Kidney epithelial cell (primary cell): ENCODE measurements at regions not wholly inside any gene's neighbourhood (a gene's known extent, or its start where the extent isn't known, plus 50 kb on each side); places are given as distances from the start of the nearest gene placed in this dataset.

ENCODE experiments used
- DNase-seq: peaks from one replicate; pipeline ENCODE4 v3.0.0-alpha.2; 2010; ENCODE audit warnings: low read depth
- H3K27me3 ChIP-seq: 2 replicates; pipeline ENCODE4 v1.6.0; 2011; ENCODE audit warnings: low read length; ENCODE audit not compliant: control insufficient read depth, insufficient read depth
- H3K36me3 ChIP-seq: 2 replicates; pipeline ENCODE4 v1.5.1; 2011; ENCODE audit warnings: low read length; ENCODE audit not compliant: control insufficient read depth, insufficient read depth
- H3K4me3 ChIP-seq: 2 replicates; pipeline ENCODE4 v1.5.1; 2011; ENCODE audit warnings: low read depth, mild to moderate bottlenecking, control low read depth, low read length
- TF ChIP-seq, protein P1 (sequence below): IDR thresholded peaks from 2 replicates; pipeline ENCODE4 v1.5.1; 2011; ENCODE audit warnings: mild to moderate bottlenecking, moderate library complexity, low read length, control low read depth, inconsistent platforms; ENCODE audit not compliant: insufficient read depth, poor library complexity, severe bottlenecking

DNA sequence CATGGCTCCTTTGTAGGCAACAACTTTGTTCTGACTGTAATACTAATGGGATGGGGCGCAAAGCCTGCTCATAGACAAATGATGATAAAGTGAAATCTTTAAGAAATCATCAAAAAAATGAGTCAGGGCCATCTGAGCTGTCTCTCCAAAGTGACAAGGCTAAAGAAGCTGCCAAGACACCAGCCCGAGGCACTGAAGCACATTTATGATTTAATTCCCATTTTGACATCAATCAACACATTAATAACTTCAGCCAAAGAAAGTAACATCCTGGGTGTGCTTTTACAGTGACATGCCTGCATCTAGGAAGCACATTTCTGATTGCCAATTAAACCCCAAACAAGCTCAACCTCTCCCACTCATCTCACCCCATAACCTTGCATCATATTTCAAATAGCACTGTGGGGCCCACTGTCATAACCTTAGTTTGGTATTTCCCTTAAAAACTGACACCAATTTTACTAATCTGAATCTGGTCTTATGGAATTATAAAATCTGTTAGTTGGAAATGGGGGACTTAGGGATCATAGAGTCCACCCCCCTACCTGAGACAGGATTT, 676.6 kb downstream of the TOX3 start:
- TF ChIP-seq, protein P1, sequence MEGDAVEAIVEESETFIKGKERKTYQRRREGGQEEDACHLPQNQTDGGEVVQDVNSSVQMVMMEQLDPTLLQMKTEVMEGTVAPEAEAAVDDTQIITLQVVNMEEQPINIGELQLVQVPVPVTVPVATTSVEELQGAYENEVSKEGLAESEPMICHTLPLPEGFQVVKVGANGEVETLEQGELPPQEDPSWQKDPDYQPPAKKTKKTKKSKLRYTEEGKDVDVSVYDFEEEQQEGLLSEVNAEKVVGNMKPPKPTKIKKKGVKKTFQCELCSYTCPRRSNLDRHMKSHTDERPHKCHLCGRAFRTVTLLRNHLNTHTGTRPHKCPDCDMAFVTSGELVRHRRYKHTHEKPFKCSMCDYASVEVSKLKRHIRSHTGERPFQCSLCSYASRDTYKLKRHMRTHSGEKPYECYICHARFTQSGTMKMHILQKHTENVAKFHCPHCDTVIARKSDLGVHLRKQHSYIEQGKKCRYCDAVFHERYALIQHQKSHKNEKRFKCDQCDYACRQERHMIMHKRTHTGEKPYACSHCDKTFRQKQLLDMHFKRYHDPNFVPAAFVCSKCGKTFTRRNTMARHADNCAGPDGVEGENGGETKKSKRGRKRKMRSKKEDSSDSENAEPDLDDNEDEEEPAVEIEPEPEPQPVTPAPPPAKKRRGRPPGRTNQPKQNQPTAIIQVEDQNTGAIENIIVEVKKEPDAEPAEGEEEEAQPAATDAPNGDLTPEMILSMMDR: no peak
- Histone ChIP-seq H3K27me3 (no peaks in the 10 kb centered on the region), H3K36me3 (no peaks in the 10 kb centered on the region), H3K4me3 (no peak overlapping the region)
- no peak for DNase-seq

DNA sequence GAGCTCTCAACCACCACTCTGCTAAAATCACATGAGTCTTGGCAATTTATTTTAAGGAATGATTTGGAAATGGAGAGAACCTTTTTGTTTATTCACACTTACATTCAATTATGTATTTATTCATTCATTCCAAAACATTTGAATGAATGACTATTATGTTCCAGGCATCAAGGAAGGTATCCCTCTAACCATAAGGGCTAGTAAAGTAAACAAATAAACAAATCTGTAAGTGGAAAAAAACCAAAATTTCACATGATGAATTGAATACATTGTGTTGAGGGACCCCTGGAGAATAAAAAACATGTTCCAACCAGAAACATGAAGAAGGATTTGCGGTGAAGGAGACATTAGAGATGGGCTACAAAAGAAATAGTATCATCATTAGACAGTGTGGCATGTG, 677.8 kb downstream of the TOX3 start:
- H3K4me3 ChIP-seq: no peak overlapping the region
- TF ChIP-seq, protein P1: no peak
- no peaks in the 10 kb centered on the region for H3K27me3 ChIP-seq
- DNase-seq: no peak
- no peaks in the 10 kb centered on the region for H3K36me3 ChIP-seq

DNA sequence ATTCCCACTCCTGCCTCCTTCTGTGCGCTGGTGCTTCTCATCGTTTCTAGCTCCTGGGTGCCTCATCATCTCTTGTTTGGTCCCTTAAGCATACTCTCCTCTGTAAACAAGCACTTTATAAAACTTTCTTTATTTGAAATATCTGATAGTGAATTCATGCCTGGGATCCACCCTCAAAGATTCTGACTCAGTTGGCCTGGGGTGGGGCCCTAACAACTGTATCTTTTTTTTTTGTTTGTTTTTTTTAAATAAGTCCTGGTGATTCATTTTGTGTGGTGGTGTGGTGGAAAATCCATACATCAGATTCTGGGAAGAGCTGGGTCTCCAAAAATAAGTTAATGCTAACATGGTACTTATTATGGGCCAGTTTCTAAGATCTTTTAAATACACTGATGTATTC, 678.3 kb downstream of the TOX3 start:
- Histone ChIP-seq H3K4me3 (no peak overlapping the region), H3K27me3 (no peaks in the 10 kb centered on the region), H3K36me3 (no peaks in the 10 kb centered on the region)
- TF ChIP-seq, protein P1: no peak
- no peak for DNase-seq

DNA sequence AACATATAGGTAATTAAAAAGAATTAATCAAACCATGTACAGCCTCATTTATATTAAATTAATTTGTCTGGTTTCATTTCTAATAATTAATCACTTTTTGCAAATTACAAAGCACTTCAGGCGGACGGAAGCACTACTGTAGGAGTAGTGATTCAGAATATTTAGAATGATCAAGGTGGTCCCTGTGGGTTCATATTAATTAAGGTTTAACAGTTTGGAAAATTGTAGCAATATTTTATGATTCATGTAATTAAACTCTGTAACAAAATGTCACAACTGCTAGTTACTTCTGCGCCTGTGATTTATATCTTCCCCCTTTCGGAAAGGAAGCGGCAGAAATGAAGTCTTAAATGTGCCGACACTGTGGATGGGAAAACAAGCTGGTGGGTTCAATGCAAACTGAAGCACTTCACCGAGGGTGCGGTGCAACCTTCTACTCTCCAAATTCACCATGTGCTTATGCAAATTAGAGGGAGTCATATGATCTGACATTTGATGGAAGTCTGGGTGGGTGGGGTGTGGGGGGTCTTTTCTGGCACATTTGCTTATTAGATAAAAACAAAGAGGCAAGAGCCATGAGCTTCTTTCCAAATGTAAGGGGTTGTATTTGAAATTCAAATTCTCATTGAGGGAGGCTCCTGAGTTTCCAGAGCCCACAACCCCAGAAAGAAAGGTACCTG, 679.4 kb downstream of the TOX3 start:
- TF ChIP-seq, protein P1: no peak
- no peaks in the 10 kb centered on the region for H3K27me3 ChIP-seq
- no peak overlapping the region for H3K4me3 ChIP-seq
- H3K36me3 ChIP-seq: no peaks in the 10 kb centered on the region
- no peak for DNase-seq

DNA sequence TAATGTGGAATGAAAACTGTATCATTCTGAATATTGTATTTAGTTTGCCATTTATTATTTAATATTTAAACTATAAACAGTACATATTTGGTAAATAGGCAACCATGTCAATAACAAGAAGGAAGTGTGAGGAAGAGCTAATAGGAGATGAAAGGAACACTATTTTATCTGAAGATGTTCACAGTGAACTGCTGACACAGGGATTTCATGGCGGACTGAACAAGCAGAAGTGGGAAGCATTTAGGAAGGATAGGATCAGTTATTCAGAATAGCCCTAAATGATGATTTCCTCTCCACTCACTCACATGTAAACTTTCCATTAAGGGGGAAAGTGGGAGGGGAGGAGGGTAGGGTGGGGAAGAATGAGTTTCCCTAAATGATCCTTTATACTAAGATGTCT, 682.4 kb downstream of the TOX3 start:
- Histone ChIP-seq H3K4me3 (no peak overlapping the region), H3K36me3 (no peaks in the 10 kb centered on the region), H3K27me3 (no peaks in the 10 kb centered on the region)
- TF ChIP-seq, protein P1: no peak
- no peak for DNase-seq
